B cell (primary cell): ENCODE measurements at regions not wholly inside any gene's neighbourhood (a gene's known extent, or its start where the extent isn't known, plus 50 kb on each side); places are given as distances from the start of the nearest gene placed in this dataset.

Source experiments
- ATAC-seq: fragments of 200-7000 bp; cut with Tn5 transposase; one replicate; pipeline ENCODE4 v1.10.0; 2021; ENCODE audit warnings: low read depth, mild to moderate bottlenecking, moderate number of reproducible peaks, moderate library complexity
- CTCF ChIA-PET: fragments of 350-600 bp; sonication (Branson Sonifier 250); formaldehyde crosslinking; loops from one replicate; lab custom pipeline; 2021; ENCODE audit warnings: antibody characterized with exemption, inconsistent platforms; lab: Charles Lee
- POLR2A ChIA-PET: fragments of 350-600 bp; sonication (Branson Sonifier 250); formaldehyde crosslinking; loops from one replicate; lab custom pipeline; 2021; ENCODE audit warnings: antibody characterized with exemption; lab: Charles Lee
- DNase-seq: peaks from one replicate; pipeline ENCODE4 v3.0.0; 2013
- H2AFZ ChIP-seq: 2 replicates; pipeline ENCODE4 v1.6.1; 2012; ENCODE audit warnings: mild to moderate bottlenecking, low read depth, low read length; ENCODE audit not compliant: insufficient read depth, poor library complexity, severe bottlenecking
- H3K27ac ChIP-seq, 2 donors: 1 replicate in 1 of 2; 2 replicates in 1 of 2; pipeline ENCODE4 v1.5.1; 2012 to 2013; ENCODE audit warnings: low read length in 2 of 2, mild to moderate bottlenecking in 2 of 2, moderate library complexity in 1 of 2
- H3K27me3 ChIP-seq, 4 experiments: fragments of 200-600 bp in 1 of 4; sonication (generic) in 1 of 4; replicated peaks in 1 of 4; 1 replicate in 2 of 4; 2 replicates in 2 of 4; pipeline versions ENCODE4 v1.6.1 to v1.7.0; 2013 to 2016; ENCODE audit warnings: low read length in 3 of 4, mild to moderate bottlenecking in 2 of 4, mixed read lengths in 1 of 4, moderate library complexity in 1 of 4; ENCODE audit not compliant: insufficient read depth in 4 of 4, control insufficient read depth in 3 of 4; ENCODE audit errors: control extremely low read depth in 1 of 4
- H3K36me3 ChIP-seq, 2 experiments: replicated peaks in 1 of 2; 1 replicate in 1 of 2; 2 replicates in 1 of 2; pipeline versions ENCODE4 v1.6.1 to v1.7.1; 2013; ENCODE audit warnings: low read length in 1 of 2; ENCODE audit not compliant: insufficient read depth in 2 of 2, control insufficient read depth in 1 of 2; ENCODE audit errors: control extremely low read depth in 1 of 2, extremely low read depth in 1 of 2
- H3K4me1 ChIP-seq, 2 donors: fragments of 200-600 bp in 1 of 2; sonication (generic) in 1 of 2; 1 replicate in 1 of 2; 2 replicates in 1 of 2; pipeline versions ENCODE4 v1.5.1 to v1.6.1; 2013 to 2017; ENCODE audit warnings: low read length in 2 of 2; ENCODE audit not compliant: control insufficient read depth in 2 of 2, insufficient read depth in 2 of 2
- H3K4me2 ChIP-seq: replicated peaks from 2 replicates; pipeline ENCODE3; 2012; ENCODE audit warnings: mild to moderate bottlenecking, low read depth, low read length; ENCODE audit not compliant: poor library complexity, severe bottlenecking
- H3K4me3 ChIP-seq, 5 experiments: fragments of 200-600 bp in 1 of 5; sonication (generic) in 1 of 5; 1 replicate in 3 of 5; 2 replicates in 2 of 5; pipeline versions ENCODE4 v1.5.1 to v1.7.0; 2011 to 2016; ENCODE audit warnings: low read length in 4 of 5, mild to moderate bottlenecking in 4 of 5, low read depth in 2 of 5, control low read depth in 1 of 5, moderate library complexity in 1 of 5; ENCODE audit not compliant: insufficient read depth in 1 of 5; ENCODE audit errors: control extremely low read depth in 1 of 5, extremely low read depth in 1 of 5
- H3K79me2 ChIP-seq: fragments of 200-600 bp; sonication (generic); one replicate; pipeline ENCODE4 v1.6.0; 2016; ENCODE audit warnings: low read length; ENCODE audit not compliant: control insufficient read depth, insufficient read depth
- H3K9ac ChIP-seq: fragments of 200-600 bp; sonication (generic); 2 replicates; pipeline ENCODE4 v1.6.1; 2017; ENCODE audit warnings: mild to moderate bottlenecking, low read length, moderate library complexity
- H3K9me3 ChIP-seq, 3 donors: one replicate each; pipeline versions ENCODE4 v1.6.1 to v1.7.1; 2013; ENCODE audit warnings: low read length in 2 of 3; ENCODE audit not compliant: control insufficient read depth in 2 of 3, insufficient read depth in 1 of 3; ENCODE audit errors: control extremely low read depth in 1 of 3
- H4K20me1 ChIP-seq: 2 replicates; pipeline ENCODE4 v1.6.0; 2012; ENCODE audit warnings: mild to moderate bottlenecking, low read length; ENCODE audit not compliant: insufficient read depth, control insufficient read depth, poor library complexity, severe bottlenecking
- H3K27ac Mint-ChIP-seq: one replicate; pipeline ENCODE4 v1.8.0; 2021; ENCODE audit warnings: mixed read lengths
- H3K27me3 Mint-ChIP-seq: one replicate; pipeline ENCODE4 v1.8.0; 2021; ENCODE audit warnings: mixed read lengths
- H3K4me1 Mint-ChIP-seq: one replicate; pipeline ENCODE4 v1.8.0; 2021; ENCODE audit warnings: mixed read lengths
- H3K4me3 Mint-ChIP-seq: one replicate; pipeline ENCODE4 v1.8.0; 2021; ENCODE audit warnings: mixed read lengths
- H3K9me3 Mint-ChIP-seq: one replicate; pipeline ENCODE4 v1.8.0; 2022; ENCODE audit warnings: mixed read lengths; ENCODE audit not compliant: insufficient read depth
- CTCF ChIP-seq: fragments of 200-600 bp; IDR thresholded peaks from one replicate; pipeline ENCODE4 v1.8.0; 2022; ENCODE audit warnings: antibody characterized with exemption, mild to moderate bottlenecking
- EZH2 ChIP-seq: IDR thresholded peaks from 2 replicates; pipeline ENCODE4 v1.6.1; 2012; ENCODE audit warnings: borderline replicate concordance, low read depth, mild to moderate bottlenecking, moderate library complexity, low read length; ENCODE audit not compliant: insufficient read depth, poor library complexity, severe bottlenecking
- WGBS: methylation state at CpG from one replicate; pipeline ENCODE4 v1.1.5; 2013; ENCODE audit warnings: missing lambda C conversion rate; ENCODE audit not compliant: insufficient coverage; 5-methylcytosine and 5-hydroxymethylcytosine counted together
- intact Hi-C: fragments of 100-400 bp; cut with micrococcal nuclease; formaldehyde crosslinking; loops from one replicate; pipeline ENCODE4 v1.10.0; 2022

DNA sequence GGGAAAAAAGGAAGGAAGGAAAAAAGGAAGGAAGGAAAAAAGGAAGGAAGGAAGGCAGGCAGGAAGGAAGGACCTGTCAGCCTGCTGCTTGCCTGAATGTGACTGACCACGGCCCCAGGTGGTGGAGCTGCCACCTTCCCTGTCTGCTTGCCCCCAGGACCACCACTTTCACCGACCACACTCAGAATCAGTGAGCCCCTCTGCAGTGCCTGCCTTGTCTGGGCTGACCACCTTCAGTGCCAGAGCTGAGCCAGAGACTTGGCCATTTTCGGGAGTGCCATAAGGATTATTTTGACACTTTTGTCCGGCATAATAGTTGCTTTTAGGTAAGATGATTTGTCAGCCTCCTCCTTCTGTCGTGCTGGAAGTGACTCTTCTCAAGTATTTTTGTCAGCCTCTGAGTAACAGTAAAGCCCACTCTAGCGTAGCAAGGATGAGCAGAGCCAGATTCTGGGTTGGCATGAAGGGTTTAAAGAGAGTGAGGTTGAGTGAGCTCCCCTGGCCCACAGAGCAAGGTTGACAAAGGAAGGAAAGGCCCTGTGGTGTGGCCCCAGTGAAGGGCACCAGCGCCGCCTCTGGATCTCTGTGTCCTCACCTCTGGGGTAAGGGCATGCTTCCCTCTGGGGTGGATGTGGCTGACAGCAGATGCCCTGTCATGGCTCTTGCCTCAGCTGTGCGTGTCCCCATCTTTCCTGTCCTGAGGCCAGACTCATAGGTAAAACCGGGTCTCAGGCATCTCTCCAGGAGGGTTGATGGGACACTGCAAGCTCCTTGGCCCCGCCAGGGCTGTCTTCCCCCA is 214.7 kb upstream of the FOXQ1 start:
- WGBS: 89% methylated on average over 9 of the region's 11 CpGs
- DNase-seq: no peak
- CTCF ChIA-PET: no interaction called here
- Histone ChIP-seq H4K20me1 (no peaks in the 10 kb centered on the region), H3K4me3 (no peak overlapping the region), H3K27ac (no peak overlapping the region), H3K4me1 (no peaks in the 10 kb centered on the region), H3K4me2 (no peak overlapping the region), H3K79me2 (no peaks in the 10 kb centered on the region), H3K27me3 (peaks cover 0 to 2% (median 0%) of the 10 kb centered on the region in 4 experiments), H3K36me3 (no peaks in the 10 kb centered on the region), H2AFZ (no peak overlapping the region), H3K9ac (no peak overlapping the region), H3K9me3 (peaks cover 0 to 5% (median 0%) of the 10 kb centered on the region in 3 donors)
- Mint-ChIP-seq H3K4me1 (no peaks in the 10 kb centered on the region), H3K4me3 (no peak overlapping the region), H3K27ac (no peak overlapping the region), H3K27me3 (peaks cover 31% of the 10 kb centered on the region), H3K9me3 (no peaks in the 10 kb centered on the region)
- no peak for ATAC-seq
- POLR2A ChIA-PET: no interaction called here
- no peak for TF ChIP-seq CTCF
- intact Hi-C loops: no loop called here

DNA sequence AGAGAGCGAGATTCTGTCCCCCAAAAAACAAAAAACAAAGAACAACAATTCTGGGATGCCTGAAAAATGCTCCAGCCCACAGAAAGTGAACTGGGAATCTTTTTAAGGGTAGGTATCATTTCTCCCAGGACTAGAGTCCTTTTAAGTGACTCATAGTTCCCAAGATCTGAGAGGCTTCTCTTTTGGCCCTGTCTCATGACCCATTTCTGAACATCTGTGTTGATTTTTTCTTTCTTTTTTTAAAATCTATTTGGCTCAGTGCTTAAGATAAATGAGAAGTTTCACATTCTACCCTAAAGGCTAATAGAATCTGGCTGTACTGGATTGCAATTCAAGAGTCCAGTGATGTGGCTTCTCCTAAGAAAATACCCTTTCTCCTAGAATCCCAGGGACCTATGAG is 217.6 kb upstream of the FOXQ1 start:
- intact Hi-C loops: no loop called here
- no peak overlapping the region for H2AFZ ChIP-seq
- H4K20me1 ChIP-seq: no peaks in the 10 kb centered on the region
- no peak overlapping the region for H3K4me3 ChIP-seq
- no peak overlapping the region for H3K27ac ChIP-seq
- no peaks in the 10 kb centered on the region for H3K79me2 ChIP-seq
- ChIA-PET CTCF (no interaction called here), POLR2A (no interaction called here)
- H3K4me2 ChIP-seq: no peak overlapping the region
- Mint-ChIP-seq H3K4me1 (no peaks in the 10 kb centered on the region), H3K9me3 (no peaks in the 10 kb centered on the region), H3K27ac (no peak overlapping the region), H3K4me3 (no peak overlapping the region), H3K27me3 (peaks cover 19% of the 10 kb centered on the region)
- ATAC-seq (no peak), DNase-seq (no peak)
- TF ChIP-seq EZH2 (no peak), CTCF (no peak)
- no peaks in the 10 kb centered on the region for H3K36me3 ChIP-seq
- no CpG with 5 or more reads among the region's 1 CpG for WGBS
- H3K27me3 ChIP-seq: peaks cover 0 to 5% (median 0%) of the 10 kb centered on the region in 4 experiments
- H3K4me1 ChIP-seq: no peaks in the 10 kb centered on the region
- no peak overlapping the region for H3K9ac ChIP-seq
- peaks cover 0 to 5% (median 0%) of the 10 kb centered on the region in 3 donors for H3K9me3 ChIP-seq
